Fibroblast of the conjunctiva (primary cell): ENCODE measurements at regions not wholly inside any gene's neighbourhood (a gene's known extent, or its start where the extent isn't known, plus 50 kb on each side); places are given as distances from the start of the nearest gene placed in this dataset.
"Not testable (repeated sequence)": the region's sequence is repeated elsewhere in the genome, so short reads cannot be mapped to it uniquely, and the experiment has no call there.

Experiments
- DNase-seq: peaks from one replicate; pipeline ENCODE4 v3.0.0-alpha.2; 2010; ENCODE audit warnings: low read depth

GRCh38 chr4:30450474-30450873, 269.7 kb upstream of the PCDH7 start:
- no peak for DNase-seq

- DNase-seq: no peak
Observed at GRCh38 chr4:30454504-30454903, 265.7 kb upstream of the PCDH7 start.

- no peak for DNase-seq
Observed at GRCh38 chr4:30456716-30457115, 263.5 kb upstream of the PCDH7 start.

- no peak for DNase-seq
Observed at GRCh38 chr4:30460818-30461217, 259.4 kb upstream of the PCDH7 start.

- no peak for DNase-seq
Observed at GRCh38 chr4:30461218-30461617, 259.0 kb upstream of the PCDH7 start.

- DNase-seq: no peak
Observed at GRCh38 chr4:30462445-30463090, 257.6 kb upstream of the PCDH7 start.

GRCh38 chr4:30471861-30472260, 248.3 kb upstream of the PCDH7 start:
- no peak for DNase-seq

- no peak for DNase-seq
Observed at GRCh38 chr4:30473225-30473624, 246.9 kb upstream of the PCDH7 start.

GRCh38 chr4:30495251-30495650, 224.9 kb upstream of the PCDH7 start:
- DNase-seq: no peak

GRCh38 chr4:30495651-30496310, 224.4 kb upstream of the PCDH7 start:
- DNase-seq: no peak

GRCh38 chr4:30511751-30512150, 208.4 kb upstream of the PCDH7 start:
- no peak for DNase-seq

GRCh38 chr4:30518211-30518610, 202.0 kb upstream of the PCDH7 start:
- no peak for DNase-seq

GRCh38 chr4:30525662-30526315, 194.4 kb upstream of the PCDH7 start:
- no peak for DNase-seq

GRCh38 chr4:30535255-30535654, 184.9 kb upstream of the PCDH7 start:
- no peak for DNase-seq

GRCh38 chr4:30536231-30536630, 183.9 kb upstream of the PCDH7 start:
- DNase-seq: no peak

- DNase-seq: peak; percentile 26
Observed at GRCh38 chr4:30537456-30537855, 182.7 kb upstream of the PCDH7 start.

GRCh38 chr4:30538794-30539193, 181.4 kb upstream of the PCDH7 start:
- DNase-seq: no peak

- no peak for DNase-seq
Observed at GRCh38 chr4:30543057-30543456, 177.1 kb upstream of the PCDH7 start.

- no peak for DNase-seq
Observed at GRCh38 chr4:30553151-30553550, 167.0 kb upstream of the PCDH7 start.

GRCh38 chr4:30553706-30554105, 166.5 kb upstream of the PCDH7 start:
- DNase-seq: no peak

- no peak for DNase-seq
Observed at GRCh38 chr4:30555775-30556174, 164.4 kb upstream of the PCDH7 start.

- DNase-seq: no peak
Observed at GRCh38 chr4:30559481-30559880, 160.7 kb upstream of the PCDH7 start.

- no peak for DNase-seq
Observed at GRCh38 chr4:30586850-30587249, 133.3 kb upstream of the PCDH7 start.

- DNase-seq: not testable (repeated sequence)
Observed at GRCh38 chr4:30589669-30590068, 130.5 kb upstream of the PCDH7 start.
